SH-SY5Y (cell line): ENCODE measurements at regions not wholly inside any gene's neighbourhood (a gene's known extent, or its start where the extent isn't known, plus 50 kb on each side); places are given as distances from the start of the nearest gene placed in this dataset.

Experiments
- GATA2 ChIP-seq: IDR thresholded peaks from 2 replicates; pipeline ENCODE4 v1.6.1; 2011; ENCODE audit warnings: mild to moderate bottlenecking, low read depth, low read length
- GATA3 ChIP-seq: IDR thresholded peaks from 2 replicates; pipeline ENCODE4 v1.6.1; 2011; ENCODE audit warnings: low read depth, mild to moderate bottlenecking, low read length, moderate library complexity

GRCh38 chr14:105635560-105635959 is 109.2 kb downstream of the TMEM121 start:
- TF ChIP-seq GATA3 (no peak), GATA2 (no peak)
